WI38 (cell line): ENCODE measurements at regions not wholly inside any gene's neighbourhood (a gene's known extent, or its start where the extent isn't known, plus 50 kb on each side); places are given as distances from the start of the nearest gene placed in this dataset.

ENCODE experiments used
- H3K4me3 ChIP-seq: 2 replicates; pipeline ENCODE4 v1.5.1; 2011; ENCODE audit warnings: low read depth, mild to moderate bottlenecking, control low read depth, low read length
- CTCF ChIP-seq: IDR thresholded peaks from 2 replicates; pipeline ENCODE4 v1.5.1; 2012; ENCODE audit warnings: low read depth, mild to moderate bottlenecking, control low read depth, low read length

GRCh38 chr9:99427260-99427659, 205.2 kb downstream of the SEC61B start:
- no peak overlapping the region for H3K4me3 ChIP-seq
- TF ChIP-seq CTCF, result no peak

- H3K4me3 ChIP-seq, result no peak overlapping the region
- TF ChIP-seq CTCF, result no peak
These were observed 208.2 kb downstream of the SEC61B start for GRCh38 chr9:99430301-99430700.

GRCh38 chr9:99431103-99431502, 209.0 kb downstream of the SEC61B start:
- H3K4me3 ChIP-seq, result no peak overlapping the region
- no peak for TF ChIP-seq CTCF

GRCh38 chr9:99432075-99432474, 210.0 kb downstream of the SEC61B start:
- no peak overlapping the region for H3K4me3 ChIP-seq
- TF ChIP-seq CTCF, result no peak

GRCh38 chr9:99433095-99433494, 211.0 kb downstream of the SEC61B start:
- TF ChIP-seq CTCF, result no peak
- H3K4me3 ChIP-seq, result no peak overlapping the region

GRCh38 chr9:99433555-99433954, 211.5 kb downstream of the SEC61B start:
- H3K4me3 ChIP-seq, result no peak overlapping the region
- no peak for TF ChIP-seq CTCF

GRCh38 chr9:99436616-99437015, 214.5 kb downstream of the SEC61B start:
- H3K4me3 ChIP-seq, result no peak overlapping the region
- no peak for TF ChIP-seq CTCF
